ENCODE measurements at regions not wholly inside any gene's neighbourhood (a gene's known extent, or its start where the extent isn't known, plus 50 kb on each side); places are given as distances from the start of the nearest gene placed in this dataset.
"Not testable (repeated sequence)": the region's sequence is repeated elsewhere in the genome, so short reads cannot be mapped to it uniquely, and the experiment has no call there.

GRCh38 chr3:4908433-4909156, 70.6 kb upstream of the BHLHE40 start:
- 93% methylated on average over 8 of the region's 8 CpGs for WGBS, 2 donors

GRCh38 chr3:4914464-4914863, 64.8 kb upstream of the BHLHE40 start:
- H3K27ac ChIP-seq, result no peak overlapping the region
- no peaks in the 10 kb centered on the region for H3K27me3 ChIP-seq
- peaks cover 0 to 2% (median 0%) of the 10 kb centered on the region in 4 donors for H3K9me3 ChIP-seq
- no peak for TF ChIP-seq CTCF (IDR thresholded peaks at IDR 0.05)
- no peak for TF ChIP-seq POLR2A (IDR thresholded peaks at IDR 0.05)
- no peak for TF ChIP-seq EP300 (IDR thresholded peaks at IDR 0.05)
- H3K36me3 ChIP-seq, result no peaks in the 10 kb centered on the region
- H3K4me3 ChIP-seq, result no peak overlapping the region
- H3K4me1 ChIP-seq, result no peaks in the 10 kb centered on the region
- no peak for DNase-seq (ENCODE audit: low spot score in 2 of 2)
- WGBS, 2 donors, result 88 to 93% methylated on average over 5 of the region's 5 CpGs

More at GRCh38 chr3:4908433-4909156, 70.6 kb upstream of the BHLHE40 start:
- Histone ChIP-seq H3K9me3 (peaks cover 0 to 2% (median 0%) of the 10 kb centered on the region in 4 donors), H3K27me3 (no peaks in the 10 kb centered on the region), H3K36me3 (no peaks in the 10 kb centered on the region), H3K4me1 (peaks cover 0 to 20% (median 0%) of the 10 kb centered on the region in 4 donors), H3K4me3 (no peak overlapping the region), H3K27ac (no peak overlapping the region)
- TF ChIP-seq CTCF (IDR thresholded peaks at IDR 0.05), result no peak
- no peak for DNase-seq (ENCODE audit: low spot score in 2 of 2)

DNA sequence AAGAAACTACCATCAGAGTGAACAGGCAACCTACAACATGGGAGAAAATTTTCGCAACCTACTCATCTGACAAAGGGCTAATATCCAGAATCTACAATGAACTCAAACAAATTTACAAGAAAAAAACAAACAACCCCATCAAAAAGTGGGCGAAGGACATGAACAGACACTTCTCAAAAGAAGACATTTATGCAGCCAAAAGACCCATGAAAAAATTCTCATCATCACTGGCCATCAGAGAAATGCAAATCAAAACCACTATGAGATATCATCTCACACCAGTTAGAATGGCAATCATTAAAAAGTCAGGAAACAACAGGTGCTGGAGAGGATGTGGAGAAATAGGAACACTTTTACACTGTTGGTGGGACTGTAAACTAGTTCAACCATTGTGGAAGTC, 57.6 kb upstream of the BHLHE40 start:
- not testable (repeated sequence) for H3K4me1 ChIP-seq; H3K27me3 ChIP-seq; H3K4me3 ChIP-seq; H3K27ac ChIP-seq; H3K36me3 ChIP-seq; H3K9me3 ChIP-seq; DNase-seq (ENCODE audit: low spot score in 2 of 2)
- WGBS, 2 donors, result 73% methylated on average over 1 of the region's 2 CpGs; no CpG with 5 or more reads in 1 of the 2 donors

DNA sequence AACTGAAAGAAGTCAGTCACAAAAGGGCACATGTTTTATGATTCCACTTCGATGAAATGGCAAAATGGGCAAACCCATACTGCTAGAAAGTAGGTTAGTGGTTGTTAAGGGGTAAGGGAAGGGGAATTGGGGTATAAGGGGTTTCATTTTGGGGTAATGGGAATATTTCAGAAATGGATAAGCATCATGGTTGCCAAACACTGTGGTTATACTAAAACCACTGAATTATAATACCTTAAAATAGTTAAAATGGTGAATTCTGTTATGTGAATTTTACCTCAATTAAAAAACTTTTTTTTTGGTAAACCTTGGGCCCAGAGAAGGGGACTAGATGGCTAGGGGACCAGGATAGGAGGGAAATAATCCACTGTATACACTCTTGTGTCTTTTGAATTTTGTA, 52.3 kb upstream of the BHLHE40 start:
- H3K36me3 ChIP-seq, result no peaks in the 10 kb centered on the region
- DNase-seq (ENCODE audit: low spot score in 2 of 2), result no peak
- H3K4me1 ChIP-seq, result no peaks in the 10 kb centered on the region
- 83 to 93% methylated on average over 1 of the region's 1 CpG for WGBS, 2 donors
- no peak for TF ChIP-seq EP300 (IDR thresholded peaks at IDR 0.05)
- H3K27ac ChIP-seq, result peak overlapping the region in 1 of 4 donors; percentile 70
- H3K27me3 ChIP-seq, result no peaks in the 10 kb centered on the region
- H3K4me3 ChIP-seq, result no peak overlapping the region
- no peaks in the 10 kb centered on the region for H3K9me3 ChIP-seq

DNA sequence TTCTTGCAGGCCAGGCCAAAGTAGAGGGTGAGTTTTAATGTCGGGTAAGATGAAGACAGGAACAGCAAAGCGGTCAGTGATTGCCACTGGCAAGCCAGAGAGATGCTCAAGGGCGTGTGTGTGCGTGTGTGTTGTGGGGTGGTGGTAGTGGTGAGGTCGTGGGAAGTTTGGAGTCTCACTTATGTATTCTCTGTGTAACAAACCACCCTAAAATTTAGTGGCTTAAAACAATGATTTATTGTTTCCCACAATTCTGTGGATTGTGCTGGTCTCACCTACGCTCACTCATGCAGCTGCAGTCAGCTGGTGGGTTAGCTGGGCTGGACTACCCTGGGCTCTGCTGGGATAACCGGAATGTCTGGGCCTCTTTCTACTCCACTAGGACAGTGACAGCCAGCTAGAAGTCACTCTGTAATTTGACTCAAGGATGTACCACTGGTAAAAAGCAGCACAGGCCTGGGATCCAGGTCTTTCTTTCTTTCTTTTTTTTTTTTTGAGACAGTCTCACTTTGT, 50.9 kb upstream of the BHLHE40 start:
- 82 to 86% methylated on average over 7 of the region's 7 CpGs for WGBS, 2 donors
- TF ChIP-seq EP300 (IDR thresholded peaks at IDR 0.05) (peak in 1 of 2 donors; percentile 55), POLR2A (IDR thresholded peaks at IDR 0.05) (no peak), CTCF (IDR thresholded peaks at IDR 0.05) (no peak)
- no peaks in the 10 kb centered on the region for H3K27me3 ChIP-seq

More for the DNA sequence above, 50.9 kb upstream of the BHLHE40 start:
- DNase-seq (ENCODE audit: low spot score in 2 of 2), result no peak
- Histone ChIP-seq H3K36me3 (no peaks in the 10 kb centered on the region), H3K9me3 (no peaks in the 10 kb centered on the region), H3K27ac (peak overlapping the region in 1 of 4 donors; percentile 70), H3K4me1 (no peaks in the 10 kb centered on the region), H3K4me3 (no peak overlapping the region)

Measured in tibial nerve (tissue), 4 donors.